ENCODE measurements at regions not wholly inside any gene's neighbourhood (a gene's known extent, or its start where the extent isn't known, plus 50 kb on each side); places are given as distances from the start of the nearest gene placed in this dataset.

DNA sequence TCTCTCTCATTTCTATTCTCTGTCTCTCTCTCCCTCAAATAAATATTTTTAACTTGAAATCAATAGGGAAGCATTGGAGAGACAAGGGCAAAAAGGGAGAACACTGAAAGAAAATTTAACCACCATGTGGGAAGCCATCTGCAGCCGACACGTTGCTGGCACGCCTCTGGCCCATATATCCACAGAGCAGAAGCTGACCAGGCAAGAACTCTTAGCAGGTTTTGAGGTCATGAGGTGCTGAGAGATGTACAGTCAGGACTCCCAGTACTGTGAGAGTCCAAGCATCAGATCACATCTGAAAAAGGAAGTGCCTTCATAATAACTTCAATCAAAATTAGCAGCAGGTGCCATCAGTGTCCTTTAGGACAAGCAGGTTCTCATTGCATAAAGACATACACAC, 156.6 kb downstream of the AKAIN1 start:
- Histone ChIP-seq H4K20me1 (ENCODE audit: insufficient read depth, low read length) (no peaks in the 10 kb centered on the region), H3K9me3 (ENCODE audit: insufficient read depth, low read length) (no peaks in the 10 kb centered on the region), H3K9ac (ENCODE audit: low read length) (no peak overlapping the region), H3K4me2 (ENCODE audit: low read length) (no peak overlapping the region), H3K27me3 (ENCODE audit: low read depth, low read length) (no peaks in the 10 kb centered on the region), H3K79me2 (ENCODE audit: low read length) (no peaks in the 10 kb centered on the region), H3K4me1 (ENCODE audit: low read length) (no peaks in the 10 kb centered on the region), H3K4me3 (ENCODE audit: low read length) (no peak overlapping the region), H2AFZ (ENCODE audit: low read depth, low read length) (no peak overlapping the region), H3K36me3 (replicated peaks; ENCODE audit: low read depth, low read length) (no peaks in the 10 kb centered on the region), H3K27ac (ENCODE audit: low read length) (no peak overlapping the region)
- TF ChIP-seq EZH2phosphoT487 (IDR thresholded peaks at IDR 0.05; ENCODE audit: low read depth) = no peak
- no peak for TF ChIP-seq CTCF (IDR thresholded peaks at IDR 0.05; ENCODE audit: low read depth, low read length)

- Histone ChIP-seq H4K20me1 (ENCODE audit: insufficient read depth, low read length) (no peaks in the 10 kb centered on the region), H3K27ac (ENCODE audit: low read length) (no peak overlapping the region), H3K4me2 (ENCODE audit: low read length) (no peak overlapping the region)
Measured at GRCh38 chr18:5036523-5036922, 160.5 kb downstream of the AKAIN1 start.

DNA sequence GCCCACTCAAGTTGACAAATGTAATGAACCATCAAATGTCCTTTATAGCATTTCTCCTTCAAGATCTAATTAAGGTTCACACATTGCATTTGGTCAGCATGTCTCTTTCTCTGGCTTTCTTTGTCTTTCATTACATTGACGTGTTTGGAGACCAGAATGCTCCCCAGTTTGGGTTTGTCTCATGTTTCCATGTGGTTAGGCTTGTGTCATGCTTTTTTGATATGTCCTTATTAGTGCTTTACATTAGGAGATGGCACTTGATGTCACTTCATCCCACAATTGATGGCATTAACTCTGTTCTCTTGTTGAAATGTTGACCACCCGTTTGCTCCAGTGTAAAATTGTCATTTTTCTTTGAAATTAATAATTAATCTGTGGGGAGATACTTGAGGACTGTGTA, 165.8 kb downstream of the AKAIN1 start:
- no peak overlapping the region for H3K4me3 ChIP-seq (ENCODE audit: low read length)
- H3K9ac ChIP-seq (ENCODE audit: low read length) = no peak overlapping the region
- no peaks in the 10 kb centered on the region for H3K79me2 ChIP-seq (ENCODE audit: low read length)
- H4K20me1 ChIP-seq (ENCODE audit: insufficient read depth, low read length) = no peaks in the 10 kb centered on the region
- no peak for TF ChIP-seq EZH2phosphoT487 (IDR thresholded peaks at IDR 0.05; ENCODE audit: low read depth)
- TF ChIP-seq CTCF (IDR thresholded peaks at IDR 0.05; ENCODE audit: low read depth, low read length) = no peak
- no peak overlapping the region for H3K27ac ChIP-seq (ENCODE audit: low read length)
- H3K4me2 ChIP-seq (ENCODE audit: low read length) = no peak overlapping the region
- no peaks in the 10 kb centered on the region for H3K4me1 ChIP-seq (ENCODE audit: low read length)
- no peak overlapping the region for H2AFZ ChIP-seq (ENCODE audit: low read depth, low read length)
- H3K27me3 ChIP-seq (ENCODE audit: low read depth, low read length) = no peaks in the 10 kb centered on the region
- H3K9me3 ChIP-seq (ENCODE audit: insufficient read depth, low read length) = no peaks in the 10 kb centered on the region
- H3K36me3 ChIP-seq (replicated peaks; ENCODE audit: low read depth, low read length) = no peaks in the 10 kb centered on the region

More at GRCh38 chr18:5036523-5036922, 160.5 kb downstream of the AKAIN1 start:
- no peak overlapping the region for H2AFZ ChIP-seq (ENCODE audit: low read depth, low read length)
- no peaks in the 10 kb centered on the region for H3K27me3 ChIP-seq (ENCODE audit: low read depth, low read length)
- H3K4me3 ChIP-seq (ENCODE audit: low read length) = no peak overlapping the region
- no peaks in the 10 kb centered on the region for H3K79me2 ChIP-seq (ENCODE audit: low read length)
- no peak for TF ChIP-seq EZH2phosphoT487 (IDR thresholded peaks at IDR 0.05; ENCODE audit: low read depth)
- H3K9me3 ChIP-seq (ENCODE audit: insufficient read depth, low read length) = no peaks in the 10 kb centered on the region
- no peaks in the 10 kb centered on the region for H3K36me3 ChIP-seq (replicated peaks; ENCODE audit: low read depth, low read length)
- no peak overlapping the region for H3K9ac ChIP-seq (ENCODE audit: low read length)
- H3K4me1 ChIP-seq (ENCODE audit: low read length) = no peaks in the 10 kb centered on the region

DNA sequence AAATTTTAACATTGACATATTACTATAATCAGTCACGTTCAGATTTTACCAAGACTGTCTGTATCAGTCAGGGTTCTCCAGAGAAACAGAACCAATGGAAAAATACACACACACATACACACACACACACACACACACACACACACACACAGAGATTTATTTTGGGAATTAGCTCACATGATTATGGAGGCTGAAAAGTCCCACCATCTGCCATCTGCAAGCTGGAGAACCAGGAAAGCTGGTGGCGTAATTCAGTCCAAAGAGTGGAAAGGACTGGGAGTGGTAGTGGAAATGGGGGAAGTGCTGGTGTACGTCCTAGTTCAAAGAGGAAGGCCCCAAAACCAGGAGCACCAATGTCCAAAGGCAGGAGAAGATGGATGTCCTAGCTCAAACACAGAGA, 166.4 kb downstream of the AKAIN1 start:
- Histone ChIP-seq H3K27ac (ENCODE audit: low read length) (no peak overlapping the region), H3K9ac (ENCODE audit: low read length) (no peak overlapping the region), H4K20me1 (ENCODE audit: insufficient read depth, low read length) (no peaks in the 10 kb centered on the region), H3K4me2 (ENCODE audit: low read length) (no peak overlapping the region), H3K36me3 (replicated peaks; ENCODE audit: low read depth, low read length) (no peaks in the 10 kb centered on the region), H3K27me3 (ENCODE audit: low read depth, low read length) (no peaks in the 10 kb centered on the region), H3K9me3 (ENCODE audit: insufficient read depth, low read length) (no peaks in the 10 kb centered on the region), H3K79me2 (ENCODE audit: low read length) (no peaks in the 10 kb centered on the region), H2AFZ (ENCODE audit: low read depth, low read length) (no peak overlapping the region), H3K4me1 (ENCODE audit: low read length) (no peaks in the 10 kb centered on the region), H3K4me3 (ENCODE audit: low read length) (no peak overlapping the region)
- TF ChIP-seq CTCF (IDR thresholded peaks at IDR 0.05; ENCODE audit: low read depth, low read length) = no peak
- TF ChIP-seq EZH2phosphoT487 (IDR thresholded peaks at IDR 0.05; ENCODE audit: low read depth) = no peak

GRCh38 chr18:5029592-5029991, 167.5 kb downstream of the AKAIN1 start:
- Histone ChIP-seq H3K4me1 (ENCODE audit: low read length) (no peaks in the 10 kb centered on the region), H3K4me3 (ENCODE audit: low read length) (no peak overlapping the region), H3K27ac (ENCODE audit: low read length) (no peak overlapping the region), H3K36me3 (replicated peaks; ENCODE audit: low read depth, low read length) (no peaks in the 10 kb centered on the region), H3K27me3 (ENCODE audit: low read depth, low read length) (no peaks in the 10 kb centered on the region), H4K20me1 (ENCODE audit: insufficient read depth, low read length) (no peaks in the 10 kb centered on the region), H3K79me2 (ENCODE audit: low read length) (no peaks in the 10 kb centered on the region), H2AFZ (ENCODE audit: low read depth, low read length) (no peak overlapping the region), H3K9me3 (ENCODE audit: insufficient read depth, low read length) (no peaks in the 10 kb centered on the region), H3K9ac (ENCODE audit: low read length) (no peak overlapping the region), H3K4me2 (ENCODE audit: low read length) (no peak overlapping the region)
- no peak for TF ChIP-seq CTCF (IDR thresholded peaks at IDR 0.05; ENCODE audit: low read depth, low read length)
- no peak for TF ChIP-seq EZH2phosphoT487 (IDR thresholded peaks at IDR 0.05; ENCODE audit: low read depth)
